ENCODE measurements at regions not wholly inside any gene's neighbourhood (a gene's known extent, or its start where the extent isn't known, plus 50 kb on each side); places are given as distances from the start of the nearest gene placed in this dataset.

DNA sequence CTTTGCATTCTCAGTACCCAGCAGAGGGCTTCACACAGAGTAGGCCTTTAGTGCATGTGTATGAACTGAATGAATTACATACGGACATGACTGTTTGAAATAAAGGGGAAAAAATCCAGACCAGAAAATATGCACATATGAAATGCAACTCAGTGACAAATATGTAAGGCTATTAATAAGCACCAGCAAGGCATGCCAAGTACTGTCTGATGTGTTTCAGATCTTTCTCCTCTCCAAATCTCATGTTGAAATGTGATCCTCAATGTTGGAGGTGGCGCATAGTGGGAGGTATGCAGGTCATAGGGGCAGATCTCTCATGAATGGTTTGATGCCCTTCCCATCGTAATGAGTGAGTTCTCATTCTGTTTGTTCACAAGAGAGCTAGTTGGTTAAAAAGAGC lies 87.3 kb upstream of the TOMM7 start:
- TF ChIP-seq, protein P1, sequence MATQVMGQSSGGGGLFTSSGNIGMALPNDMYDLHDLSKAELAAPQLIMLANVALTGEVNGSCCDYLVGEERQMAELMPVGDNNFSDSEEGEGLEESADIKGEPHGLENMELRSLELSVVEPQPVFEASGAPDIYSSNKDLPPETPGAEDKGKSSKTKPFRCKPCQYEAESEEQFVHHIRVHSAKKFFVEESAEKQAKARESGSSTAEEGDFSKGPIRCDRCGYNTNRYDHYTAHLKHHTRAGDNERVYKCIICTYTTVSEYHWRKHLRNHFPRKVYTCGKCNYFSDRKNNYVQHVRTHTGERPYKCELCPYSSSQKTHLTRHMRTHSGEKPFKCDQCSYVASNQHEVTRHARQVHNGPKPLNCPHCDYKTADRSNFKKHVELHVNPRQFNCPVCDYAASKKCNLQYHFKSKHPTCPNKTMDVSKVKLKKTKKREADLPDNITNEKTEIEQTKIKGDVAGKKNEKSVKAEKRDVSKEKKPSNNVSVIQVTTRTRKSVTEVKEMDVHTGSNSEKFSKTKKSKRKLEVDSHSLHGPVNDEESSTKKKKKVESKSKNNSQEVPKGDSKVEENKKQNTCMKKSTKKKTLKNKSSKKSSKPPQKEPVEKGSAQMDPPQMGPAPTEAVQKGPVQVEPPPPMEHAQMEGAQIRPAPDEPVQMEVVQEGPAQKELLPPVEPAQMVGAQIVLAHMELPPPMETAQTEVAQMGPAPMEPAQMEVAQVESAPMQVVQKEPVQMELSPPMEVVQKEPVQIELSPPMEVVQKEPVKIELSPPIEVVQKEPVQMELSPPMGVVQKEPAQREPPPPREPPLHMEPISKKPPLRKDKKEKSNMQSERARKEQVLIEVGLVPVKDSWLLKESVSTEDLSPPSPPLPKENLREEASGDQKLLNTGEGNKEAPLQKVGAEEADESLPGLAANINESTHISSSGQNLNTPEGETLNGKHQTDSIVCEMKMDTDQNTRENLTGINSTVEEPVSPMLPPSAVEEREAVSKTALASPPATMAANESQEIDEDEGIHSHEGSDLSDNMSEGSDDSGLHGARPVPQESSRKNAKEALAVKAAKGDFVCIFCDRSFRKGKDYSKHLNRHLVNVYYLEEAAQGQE (IDR thresholded peaks at IDR 0.05; ENCODE audit: insufficient replicate concordance, low read depth): no peak
- TF ChIP-seq, protein P2, sequence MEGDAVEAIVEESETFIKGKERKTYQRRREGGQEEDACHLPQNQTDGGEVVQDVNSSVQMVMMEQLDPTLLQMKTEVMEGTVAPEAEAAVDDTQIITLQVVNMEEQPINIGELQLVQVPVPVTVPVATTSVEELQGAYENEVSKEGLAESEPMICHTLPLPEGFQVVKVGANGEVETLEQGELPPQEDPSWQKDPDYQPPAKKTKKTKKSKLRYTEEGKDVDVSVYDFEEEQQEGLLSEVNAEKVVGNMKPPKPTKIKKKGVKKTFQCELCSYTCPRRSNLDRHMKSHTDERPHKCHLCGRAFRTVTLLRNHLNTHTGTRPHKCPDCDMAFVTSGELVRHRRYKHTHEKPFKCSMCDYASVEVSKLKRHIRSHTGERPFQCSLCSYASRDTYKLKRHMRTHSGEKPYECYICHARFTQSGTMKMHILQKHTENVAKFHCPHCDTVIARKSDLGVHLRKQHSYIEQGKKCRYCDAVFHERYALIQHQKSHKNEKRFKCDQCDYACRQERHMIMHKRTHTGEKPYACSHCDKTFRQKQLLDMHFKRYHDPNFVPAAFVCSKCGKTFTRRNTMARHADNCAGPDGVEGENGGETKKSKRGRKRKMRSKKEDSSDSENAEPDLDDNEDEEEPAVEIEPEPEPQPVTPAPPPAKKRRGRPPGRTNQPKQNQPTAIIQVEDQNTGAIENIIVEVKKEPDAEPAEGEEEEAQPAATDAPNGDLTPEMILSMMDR (IDR thresholded peaks at IDR 0.05; ENCODE audit: insufficient read depth, low read length): no peak
- no peak for TF ChIP-seq POLR2AphosphoS5 (IDR thresholded peaks at IDR 0.05; ENCODE audit: low read depth)
- no peak for TF ChIP-seq GABPA (IDR thresholded peaks at IDR 0.05; ENCODE audit: low read depth)
- TF ChIP-seq SPI1 (IDR thresholded peaks at IDR 0.05; ENCODE audit: borderline replicate concordance, low read depth): no peak
- no peak for DNase-seq (ENCODE audit: low read depth in 1 of 2, low spot score in 1 of 2)
- Histone ChIP-seq H3K27ac (replicated peaks) (no peak overlapping the region), H3K27me3 (ENCODE audit: insufficient read depth, poor library complexity, severe bottlenecking) (no peaks in the 10 kb centered on the region), H3K4me3 (replicated peaks; ENCODE audit: insufficient read depth, low read length) (no peak overlapping the region)

DNA sequence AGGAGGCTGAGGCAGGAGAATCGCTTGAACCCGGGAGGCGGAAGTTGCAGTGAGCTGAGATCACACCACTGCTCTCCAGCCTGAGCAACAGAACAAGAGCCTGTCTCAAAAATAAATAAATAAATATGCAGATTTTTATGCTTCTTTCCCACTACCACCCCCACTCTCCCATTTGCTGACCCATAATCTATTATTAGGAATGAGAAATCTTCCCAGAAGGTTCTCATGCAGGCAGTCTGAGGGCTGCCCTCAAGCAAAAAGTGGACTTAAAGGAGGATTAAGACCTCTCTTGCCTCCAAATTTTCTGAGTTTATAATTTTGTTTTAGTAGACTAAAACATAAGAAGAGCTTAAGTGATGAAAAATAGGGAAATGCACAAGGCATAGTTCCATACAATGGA lies 85.2 kb upstream of the TOMM7 start:
- Histone ChIP-seq H3K27ac (replicated peaks) (no peak overlapping the region), H3K27me3 (ENCODE audit: insufficient read depth, poor library complexity, severe bottlenecking) (no peaks in the 10 kb centered on the region), H3K4me3 (replicated peaks; ENCODE audit: insufficient read depth, low read length) (no peak overlapping the region)
- TF ChIP-seq, protein P2 (IDR thresholded peaks at IDR 0.05; ENCODE audit: insufficient read depth, low read length): no peak
- TF ChIP-seq, protein P1 (IDR thresholded peaks at IDR 0.05; ENCODE audit: insufficient replicate concordance, low read depth): no peak
- TF ChIP-seq SPI1 (IDR thresholded peaks at IDR 0.05; ENCODE audit: borderline replicate concordance, low read depth) (no peak), POLR2AphosphoS5 (IDR thresholded peaks at IDR 0.05; ENCODE audit: low read depth) (no peak), GABPA (IDR thresholded peaks at IDR 0.05; ENCODE audit: low read depth) (no peak)
- DNase-seq (ENCODE audit: low read depth in 1 of 2, low spot score in 1 of 2): no peak

DNA sequence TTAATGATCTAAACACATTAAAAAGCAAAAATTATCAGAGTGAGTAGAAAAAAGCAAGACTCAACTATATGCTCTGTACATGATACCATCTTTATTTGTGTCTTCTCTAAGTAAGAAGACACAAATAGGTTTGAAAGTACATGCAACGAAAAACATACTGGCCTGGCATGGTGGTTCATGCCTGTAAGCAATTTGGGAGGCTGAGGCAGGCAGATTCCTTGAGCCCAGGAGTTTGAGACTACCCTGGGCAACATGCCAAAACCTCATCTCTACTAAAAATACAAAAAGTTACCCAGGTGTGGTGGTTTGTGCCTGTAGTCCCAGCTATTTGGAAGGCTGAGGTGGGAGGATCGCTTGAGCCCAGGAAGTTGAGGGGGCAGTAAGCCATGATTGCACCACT lies 78.1 kb upstream of the TOMM7 start:
- Histone ChIP-seq H3K4me3 (replicated peaks; ENCODE audit: insufficient read depth, low read length) (no peak overlapping the region), H3K27ac (replicated peaks) (no peak overlapping the region), H3K27me3 (ENCODE audit: insufficient read depth, poor library complexity, severe bottlenecking) (no peaks in the 10 kb centered on the region)
- no peak for DNase-seq (ENCODE audit: low read depth in 1 of 2, low spot score in 1 of 2)
- TF ChIP-seq POLR2AphosphoS5 (IDR thresholded peaks at IDR 0.05; ENCODE audit: low read depth): no peak
- TF ChIP-seq SPI1 (IDR thresholded peaks at IDR 0.05; ENCODE audit: borderline replicate concordance, low read depth): no peak
- no peak for TF ChIP-seq GABPA (IDR thresholded peaks at IDR 0.05; ENCODE audit: low read depth)
- TF ChIP-seq, protein P2 (IDR thresholded peaks at IDR 0.05; ENCODE audit: insufficient read depth, low read length): no peak
- TF ChIP-seq, protein P1 (IDR thresholded peaks at IDR 0.05; ENCODE audit: insufficient replicate concordance, low read depth): no peak

Measured in HL-60 (cell line).